Neural cell (in vitro differentiated cells): ENCODE measurements at regions not wholly inside any gene's neighbourhood (a gene's known extent, or its start where the extent isn't known, plus 50 kb on each side); places are given as distances from the start of the nearest gene placed in this dataset.

Experiments used
- H2AFZ ChIP-seq: fragments of 200-600, 300-800 bp; sonication (generic), shearing (Covaris generic); 2 replicates; pipeline ENCODE4 v1.6.0; 2014; ENCODE audit warnings: low read depth, mild to moderate bottlenecking, antibody characterized with exemption, low read length, moderate library complexity
- H3F3A ChIP-seq: fragments of 200-600 bp; shearing (Covaris generic); 2 replicates; pipeline ENCODE4 v1.6.1; 2016; ENCODE audit warnings: mild to moderate bottlenecking, moderate library complexity, mixed read lengths, antibody characterized with exemption, low read length; ENCODE audit not compliant: insufficient read depth, poor library complexity, severe bottlenecking
- H3K27ac ChIP-seq: fragments of 200-600, 300-800 bp; sonication (generic), shearing (Covaris generic); 2 replicates; pipeline ENCODE4 v1.5.1; 2014; ENCODE audit warnings: mild to moderate bottlenecking, low read length, moderate library complexity
- H3K27me3 ChIP-seq: fragments of 300-800, 200-600 bp; sonication (generic), shearing (Covaris generic); 2 replicates; pipeline ENCODE4 v1.6.0; 2014; ENCODE audit warnings: mild to moderate bottlenecking, low read depth, low read length, moderate library complexity; ENCODE audit not compliant: insufficient read depth
- H3K36me3 ChIP-seq: fragments of 300-800, 200-600 bp; sonication (generic), shearing (Covaris generic); 2 replicates; pipeline ENCODE4 v1.5.1; 2014; ENCODE audit warnings: mild to moderate bottlenecking, antibody characterized with exemption, low read length, moderate library complexity; ENCODE audit not compliant: insufficient read depth
- H3K4me2 ChIP-seq: fragments of 300-800, 200-600 bp; sonication (generic), shearing (Covaris generic); 2 replicates; pipeline ENCODE4 v1.6.0; 2014; ENCODE audit warnings: mild to moderate bottlenecking, low read length
- H3K4me3 ChIP-seq: fragments of 300-800, 200-600 bp; sonication (generic), shearing (Covaris generic); 2 replicates; pipeline ENCODE4 v1.5.1; 2014; ENCODE audit warnings: mild to moderate bottlenecking, low read length, moderate library complexity
- H3K79me2 ChIP-seq: fragments of 200-600 bp; shearing (Covaris generic); replicated peaks from 2 replicates; pipeline ENCODE4 v1.6.0; 2014; ENCODE audit warnings: mild to moderate bottlenecking, low read length, moderate library complexity; ENCODE audit not compliant: insufficient read depth
- H3K9ac ChIP-seq: fragments of 300-800, 200-600 bp; sonication (generic), shearing (Covaris generic); 2 replicates; pipeline ENCODE4 v1.6.1; 2016; ENCODE audit warnings: mild to moderate bottlenecking, low read length, mixed read lengths
- H3K9me2 ChIP-seq: fragments of 200-600 bp; shearing (Covaris generic); 2 replicates; pipeline ENCODE4 v1.6.1; 2016; ENCODE audit warnings: mild to moderate bottlenecking, low read length, mixed read lengths; ENCODE audit not compliant: insufficient read depth
- H3K9me3 ChIP-seq: fragments of 200-600, 300-800 bp; sonication (generic), shearing (Covaris generic); 2 replicates; pipeline ENCODE4 v1.6.1; 2016; ENCODE audit warnings: mild to moderate bottlenecking, mixed run types, low read length, moderate library complexity, mixed read lengths
- H4K20me1 ChIP-seq: fragments of 200-600 bp; shearing (Covaris generic); 2 replicates; pipeline ENCODE4 v1.6.1; 2016; ENCODE audit warnings: mild to moderate bottlenecking, mixed run types; ENCODE audit not compliant: insufficient read depth
- EP300 ChIP-seq: fragments of 450-650 bp; conservative IDR thresholded peaks from 2 replicates; pipeline ENCODE4 v1.6.1; 2014; ENCODE audit warnings: antibody characterized with exemption, mild to moderate bottlenecking, moderate library complexity; ENCODE audit not compliant: poor library complexity, severe bottlenecking
- EZH2 ChIP-seq: fragments of 200-600, 300-800 bp; shearing (Covaris generic), sonication (generic); IDR thresholded peaks from 2 replicates; pipeline ENCODE4 v1.6.1; 2014; ENCODE audit warnings: antibody characterized with exemption, low read length, borderline replicate concordance, mild to moderate bottlenecking; ENCODE audit not compliant: insufficient read depth, poor library complexity, severe bottlenecking
- MXI1 ChIP-seq: fragments of 450-650 bp; conservative IDR thresholded peaks from 2 replicates; pipeline ENCODE4 v1.6.1; 2014; ENCODE audit warnings: antibody characterized with exemption, mild to moderate bottlenecking; ENCODE audit not compliant: poor library complexity, severe bottlenecking
- POLR2AphosphoS5 ChIP-seq: IDR thresholded peaks from 2 replicates; pipeline ENCODE4 v1.6.1; 2012
- RAD21 ChIP-seq: fragments of 450-650 bp; conservative IDR thresholded peaks from 2 replicates; pipeline ENCODE4 v1.6.1; 2014; ENCODE audit warnings: antibody characterized with exemption, mild to moderate bottlenecking, moderate library complexity
- SMC3 ChIP-seq: fragments of 450-650 bp; conservative IDR thresholded peaks from 2 replicates; pipeline ENCODE4 v1.6.1; 2014; ENCODE audit warnings: antibody characterized with exemption, mild to moderate bottlenecking, moderate library complexity; ENCODE audit not compliant: poor library complexity
- TAF1 ChIP-seq: IDR thresholded peaks from 2 replicates; pipeline ENCODE4 v1.6.1; 2012; ENCODE audit warnings: low read depth
- TF ChIP-seq, protein P1 (sequence below): fragments of 450-650 bp; IDR thresholded peaks from 2 replicates; pipeline ENCODE4 v1.5.1; 2014; ENCODE audit warnings: antibody characterized with exemption, mild to moderate bottlenecking, moderate library complexity; ENCODE audit not compliant: poor library complexity, severe bottlenecking
- TF ChIP-seq, protein P2 (sequence below): IDR thresholded peaks from 2 replicates; pipeline ENCODE4 v1.6.1; 2012; ENCODE audit warnings: borderline replicate concordance

DNA sequence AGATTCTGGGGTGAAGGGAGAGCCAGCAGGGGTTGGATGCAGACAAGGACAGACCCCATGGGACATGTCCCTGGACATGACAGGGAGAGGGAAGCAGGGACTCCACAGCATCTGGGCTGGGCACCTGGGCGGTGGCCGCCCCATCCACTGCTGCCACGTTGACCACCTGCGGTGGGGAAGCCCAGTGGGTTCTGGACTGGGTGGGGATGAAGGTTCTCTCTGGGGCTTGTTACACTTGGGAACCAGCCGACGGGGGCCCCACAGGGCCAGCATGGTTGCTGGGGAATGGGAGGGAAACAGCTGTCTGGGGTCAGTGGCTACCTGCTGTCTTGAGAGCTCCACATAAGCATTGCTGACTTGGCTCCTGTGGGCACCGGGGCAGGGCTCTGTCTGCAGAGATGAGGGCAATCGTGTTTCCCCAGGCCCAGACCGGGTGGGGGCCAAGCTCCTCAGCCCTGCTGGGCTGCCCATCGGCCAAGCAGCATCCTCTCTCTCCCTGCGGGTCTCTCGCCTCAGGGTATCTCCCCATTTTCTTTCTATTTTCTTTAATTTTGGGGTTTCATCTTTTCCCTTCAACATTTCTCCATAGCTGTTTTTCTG is 443.6 kb upstream of the PFKP start:
- no peaks in the 10 kb centered on the region for H4K20me1 ChIP-seq
- no peak overlapping the region for H3K4me2 ChIP-seq

DNA sequence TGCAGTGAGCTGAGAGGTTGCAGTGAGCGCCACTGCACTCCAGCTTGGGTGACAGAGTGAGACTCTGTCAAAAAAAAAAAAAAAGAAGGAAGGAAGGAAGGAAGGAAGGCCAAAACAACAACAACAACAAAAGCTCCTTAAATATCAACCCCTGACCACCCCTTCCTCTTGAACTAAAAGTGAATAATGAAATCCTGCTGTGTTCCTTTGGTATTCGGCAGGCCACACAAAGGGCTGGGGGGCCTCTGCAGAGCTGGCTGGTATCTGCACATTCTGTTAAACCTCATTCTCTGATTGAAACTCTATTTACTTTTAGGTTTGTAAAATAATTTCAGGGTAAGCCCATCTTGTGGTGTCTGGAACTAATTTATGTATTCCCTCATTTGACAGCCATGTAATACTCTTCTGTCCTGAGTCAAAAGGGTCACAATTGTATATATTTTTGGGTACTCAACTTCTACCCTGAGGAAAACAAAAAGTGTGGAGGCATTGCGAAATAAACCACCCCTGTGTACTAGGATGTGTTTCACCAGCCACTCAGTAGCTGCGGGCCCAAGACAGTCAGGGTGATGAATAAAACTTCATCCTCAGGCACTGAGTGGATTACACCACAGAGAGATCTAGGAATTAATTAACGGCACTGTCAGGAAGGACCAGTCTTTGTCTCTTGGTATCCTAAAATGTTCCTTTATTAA is 446.4 kb upstream of the PFKP start:
- no peak for TF ChIP-seq MXI1
- TF ChIP-seq, protein P1, sequence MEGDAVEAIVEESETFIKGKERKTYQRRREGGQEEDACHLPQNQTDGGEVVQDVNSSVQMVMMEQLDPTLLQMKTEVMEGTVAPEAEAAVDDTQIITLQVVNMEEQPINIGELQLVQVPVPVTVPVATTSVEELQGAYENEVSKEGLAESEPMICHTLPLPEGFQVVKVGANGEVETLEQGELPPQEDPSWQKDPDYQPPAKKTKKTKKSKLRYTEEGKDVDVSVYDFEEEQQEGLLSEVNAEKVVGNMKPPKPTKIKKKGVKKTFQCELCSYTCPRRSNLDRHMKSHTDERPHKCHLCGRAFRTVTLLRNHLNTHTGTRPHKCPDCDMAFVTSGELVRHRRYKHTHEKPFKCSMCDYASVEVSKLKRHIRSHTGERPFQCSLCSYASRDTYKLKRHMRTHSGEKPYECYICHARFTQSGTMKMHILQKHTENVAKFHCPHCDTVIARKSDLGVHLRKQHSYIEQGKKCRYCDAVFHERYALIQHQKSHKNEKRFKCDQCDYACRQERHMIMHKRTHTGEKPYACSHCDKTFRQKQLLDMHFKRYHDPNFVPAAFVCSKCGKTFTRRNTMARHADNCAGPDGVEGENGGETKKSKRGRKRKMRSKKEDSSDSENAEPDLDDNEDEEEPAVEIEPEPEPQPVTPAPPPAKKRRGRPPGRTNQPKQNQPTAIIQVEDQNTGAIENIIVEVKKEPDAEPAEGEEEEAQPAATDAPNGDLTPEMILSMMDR, result no peak
- no peak for TF ChIP-seq EZH2
- no peak for TF ChIP-seq EP300
- TF ChIP-seq TAF1, result no peak
- TF ChIP-seq POLR2AphosphoS5, result no peak
- TF ChIP-seq SMC3, result no peak
- TF ChIP-seq, protein P2, sequence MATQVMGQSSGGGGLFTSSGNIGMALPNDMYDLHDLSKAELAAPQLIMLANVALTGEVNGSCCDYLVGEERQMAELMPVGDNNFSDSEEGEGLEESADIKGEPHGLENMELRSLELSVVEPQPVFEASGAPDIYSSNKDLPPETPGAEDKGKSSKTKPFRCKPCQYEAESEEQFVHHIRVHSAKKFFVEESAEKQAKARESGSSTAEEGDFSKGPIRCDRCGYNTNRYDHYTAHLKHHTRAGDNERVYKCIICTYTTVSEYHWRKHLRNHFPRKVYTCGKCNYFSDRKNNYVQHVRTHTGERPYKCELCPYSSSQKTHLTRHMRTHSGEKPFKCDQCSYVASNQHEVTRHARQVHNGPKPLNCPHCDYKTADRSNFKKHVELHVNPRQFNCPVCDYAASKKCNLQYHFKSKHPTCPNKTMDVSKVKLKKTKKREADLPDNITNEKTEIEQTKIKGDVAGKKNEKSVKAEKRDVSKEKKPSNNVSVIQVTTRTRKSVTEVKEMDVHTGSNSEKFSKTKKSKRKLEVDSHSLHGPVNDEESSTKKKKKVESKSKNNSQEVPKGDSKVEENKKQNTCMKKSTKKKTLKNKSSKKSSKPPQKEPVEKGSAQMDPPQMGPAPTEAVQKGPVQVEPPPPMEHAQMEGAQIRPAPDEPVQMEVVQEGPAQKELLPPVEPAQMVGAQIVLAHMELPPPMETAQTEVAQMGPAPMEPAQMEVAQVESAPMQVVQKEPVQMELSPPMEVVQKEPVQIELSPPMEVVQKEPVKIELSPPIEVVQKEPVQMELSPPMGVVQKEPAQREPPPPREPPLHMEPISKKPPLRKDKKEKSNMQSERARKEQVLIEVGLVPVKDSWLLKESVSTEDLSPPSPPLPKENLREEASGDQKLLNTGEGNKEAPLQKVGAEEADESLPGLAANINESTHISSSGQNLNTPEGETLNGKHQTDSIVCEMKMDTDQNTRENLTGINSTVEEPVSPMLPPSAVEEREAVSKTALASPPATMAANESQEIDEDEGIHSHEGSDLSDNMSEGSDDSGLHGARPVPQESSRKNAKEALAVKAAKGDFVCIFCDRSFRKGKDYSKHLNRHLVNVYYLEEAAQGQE, result no peak
- no peak for TF ChIP-seq RAD21
- H3K4me2 ChIP-seq, result no peak overlapping the region

More for the DNA sequence above, 443.6 kb upstream of the PFKP start:
- Histone ChIP-seq H3K9me3 (no peaks in the 10 kb centered on the region), H3K27ac (peak overlapping the region; percentile 72), H2AFZ (no peak overlapping the region), H3K4me3 (no peak overlapping the region), H3K9ac (no peak overlapping the region), H3F3A (peaks cover 7% of the 10 kb centered on the region), H3K36me3 (no peaks in the 10 kb centered on the region), H3K79me2 (no peaks in the 10 kb centered on the region), H3K9me2 (no peaks in the 10 kb centered on the region), H3K27me3 (no peaks in the 10 kb centered on the region)
- no peak for TF ChIP-seq TAF1
- no peak for TF ChIP-seq EZH2
- TF ChIP-seq, protein P2, result no peak
- no peak for TF ChIP-seq MXI1
- no peak for TF ChIP-seq EP300
- no peak for TF ChIP-seq POLR2AphosphoS5
- no peak for TF ChIP-seq SMC3
- TF ChIP-seq, protein P1, result no peak
- no peak for TF ChIP-seq RAD21

More for the DNA sequence above, 446.4 kb upstream of the PFKP start:
- Histone ChIP-seq H3K9ac (no peak overlapping the region), H3K9me3 (no peaks in the 10 kb centered on the region), H3K9me2 (no peaks in the 10 kb centered on the region), H3F3A (peaks cover 5% of the 10 kb centered on the region), H3K79me2 (no peaks in the 10 kb centered on the region), H4K20me1 (no peaks in the 10 kb centered on the region), H3K27me3 (no peaks in the 10 kb centered on the region), H3K27ac (no peak overlapping the region), H3K4me3 (no peak overlapping the region), H3K36me3 (no peaks in the 10 kb centered on the region), H2AFZ (no peak overlapping the region)
